ENCODE measurements at regions not wholly inside any gene's neighbourhood (a gene's known extent, or its start where the extent isn't known, plus 50 kb on each side); places are given as distances from the start of the nearest gene placed in this dataset.
"Not testable (repeated sequence)": the region's sequence is repeated elsewhere in the genome, so short reads cannot be mapped to it uniquely, and the experiment has no call there.

DNA sequence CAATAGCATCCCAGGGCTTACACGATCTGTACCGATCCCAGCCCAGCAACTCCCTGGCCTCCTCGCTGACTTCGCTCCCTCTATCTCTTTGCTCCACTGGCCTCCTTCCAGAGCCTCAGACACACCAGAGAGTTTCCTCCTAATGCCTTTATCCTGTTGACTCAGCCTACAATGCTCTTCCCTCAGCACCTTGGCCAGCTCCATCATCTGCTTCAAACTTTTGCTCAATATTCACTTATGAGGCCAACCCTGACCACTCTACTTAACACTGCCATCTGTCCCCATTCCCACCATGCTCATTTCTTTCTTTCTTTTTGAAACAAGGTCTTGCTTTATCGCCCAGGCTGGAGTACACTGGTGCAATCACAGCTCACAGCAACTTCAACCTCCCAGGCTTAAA, 180.9 kb downstream of the CEP170 start:
- not testable (repeated sequence) for DNase-seq (ENCODE audit: low spot score)

- not testable (repeated sequence) for DNase-seq (ENCODE audit: low spot score)
Measured at GRCh38 chr1:243067056-243067455, 188.0 kb downstream of the CEP170 start.

DNA sequence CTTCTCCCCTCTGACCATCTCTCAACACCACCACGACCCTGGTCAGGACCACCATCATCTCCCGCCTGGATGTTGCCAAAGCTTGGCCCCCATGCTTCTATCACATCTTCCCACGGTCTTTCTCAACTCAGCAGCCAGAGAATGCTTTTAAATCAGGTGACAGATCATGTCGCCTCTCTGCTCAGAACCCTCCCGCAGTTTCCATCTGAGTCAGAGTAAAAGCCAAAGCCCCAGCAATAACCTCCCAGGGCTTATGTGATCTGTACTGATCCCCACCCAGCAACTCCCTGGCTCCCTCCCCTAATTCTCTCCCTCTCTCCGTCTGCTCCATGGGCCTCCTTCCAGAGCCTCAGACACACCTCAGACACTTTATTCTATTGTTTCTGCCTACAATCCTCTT, 193.1 kb downstream of the CEP170 start:
- not testable (repeated sequence) for DNase-seq (ENCODE audit: low spot score)

DNA sequence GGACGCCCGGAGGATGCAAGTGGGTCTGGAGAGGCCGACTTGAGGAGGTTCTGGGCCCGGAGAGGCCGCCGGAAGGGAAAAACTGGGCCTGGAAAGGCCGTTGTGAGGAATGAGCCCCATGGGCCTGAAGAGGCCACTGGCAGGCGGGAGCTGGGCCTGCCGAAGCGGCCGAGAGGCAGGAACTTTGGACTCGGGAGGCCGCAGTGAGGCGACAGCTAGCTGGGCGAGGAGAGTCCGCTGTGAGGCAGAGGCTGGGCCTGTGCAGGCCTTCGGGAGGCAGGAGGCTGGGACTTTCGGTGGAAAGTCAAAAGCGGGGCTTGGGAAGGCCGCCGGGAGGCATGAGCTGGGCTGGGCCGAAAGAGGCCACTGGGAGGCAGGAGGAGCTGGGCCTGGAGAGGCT, 199.6 kb downstream of the CEP170 start:
- DNase-seq (ENCODE audit: low spot score): not testable (repeated sequence)

DNA sequence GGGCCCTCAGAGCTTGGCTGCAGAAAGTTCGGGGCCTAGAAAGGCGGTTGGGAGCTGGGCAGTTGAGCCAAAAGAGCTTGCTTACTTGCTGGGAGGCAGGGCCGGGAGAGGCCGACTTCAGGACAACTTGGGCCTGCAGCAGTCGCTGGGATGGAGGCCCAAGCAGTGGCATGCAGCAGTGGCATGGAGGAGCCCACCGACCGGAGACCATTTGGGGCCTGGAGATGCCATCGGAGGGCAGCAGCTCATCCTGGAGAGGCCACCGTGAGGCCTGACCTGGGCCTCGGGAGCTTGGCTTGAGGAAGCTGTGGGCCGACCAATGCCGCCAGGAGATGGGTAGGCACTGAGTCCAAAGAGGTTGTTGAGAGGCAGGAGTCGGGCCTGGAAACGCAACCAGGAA, 200.0 kb downstream of the CEP170 start:
- not testable (repeated sequence) for DNase-seq (ENCODE audit: low spot score)

DNA sequence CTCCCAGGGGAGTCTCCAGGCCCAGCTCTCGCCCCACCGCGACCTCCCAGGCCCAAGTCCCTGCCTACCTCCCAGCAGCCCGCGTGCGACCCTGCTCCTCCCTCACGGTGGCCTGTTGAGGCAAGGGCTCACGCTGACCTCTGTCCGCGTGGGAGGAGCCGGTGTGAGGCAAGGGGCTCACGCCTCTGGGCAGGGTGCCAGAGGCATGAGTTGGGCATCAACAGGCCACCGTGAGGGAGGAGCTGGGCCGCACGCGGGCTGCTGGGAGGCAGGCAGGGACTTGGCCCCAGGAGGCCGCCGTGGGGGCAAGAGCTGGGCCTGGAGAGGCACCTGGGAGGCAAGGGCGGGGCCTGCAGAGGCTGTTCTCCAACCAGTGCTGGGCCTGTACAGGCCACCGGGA, 200.4 kb downstream of the CEP170 start:
- DNase-seq (ENCODE audit: low spot score): not testable (repeated sequence)

DNA sequence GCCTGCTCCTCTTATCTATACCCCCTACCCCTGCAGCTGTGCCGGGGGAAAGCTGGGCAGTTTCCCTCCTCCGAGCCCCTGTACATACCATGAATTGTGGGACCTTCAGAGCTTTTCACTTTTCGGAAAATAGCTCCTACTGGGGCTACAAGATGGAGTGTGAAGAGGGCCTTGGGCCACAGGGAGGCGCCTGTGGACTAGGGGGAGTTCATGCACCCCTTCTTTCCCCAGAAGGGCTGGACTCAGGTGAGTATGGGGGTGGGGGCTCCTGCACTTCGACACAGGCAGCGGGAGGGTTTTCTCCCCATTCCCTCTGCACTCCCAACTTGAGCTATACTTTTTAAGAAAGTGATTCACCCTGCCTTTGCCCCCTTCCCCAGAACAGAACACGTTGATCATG, 202.0 kb downstream of the CEP170 start:
- not testable (repeated sequence) for DNase-seq (ENCODE audit: low spot score)

GRCh38 chr1:243050613-243051012, 204.5 kb downstream of the CEP170 start:
- not testable (repeated sequence) for DNase-seq (ENCODE audit: low spot score)

GRCh38 chr1:243049716-243050115, 205.4 kb downstream of the CEP170 start:
- DNase-seq (ENCODE audit: low spot score): not testable (repeated sequence)

DNA sequence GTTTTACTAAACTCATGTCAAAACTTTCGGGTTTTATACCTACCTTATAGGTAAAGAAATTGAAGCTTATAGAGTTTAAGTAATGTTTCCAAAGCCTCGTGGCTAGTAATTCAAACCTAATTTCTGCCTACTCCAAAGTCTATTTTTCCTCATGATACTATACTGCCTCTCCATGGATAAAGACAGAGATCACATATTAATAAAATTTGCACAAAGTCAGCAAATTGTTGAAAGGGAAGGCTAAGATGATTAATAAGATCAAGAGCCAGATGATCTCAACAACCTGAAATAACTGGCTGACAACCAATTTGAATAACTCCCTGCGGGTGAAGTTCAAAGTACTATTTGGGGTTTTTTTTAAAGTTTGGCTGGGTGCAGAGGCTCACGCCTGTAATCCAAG, 233.7 kb downstream of the CEP170 start:
- DNase-seq (ENCODE audit: low spot score): not testable (repeated sequence)

- DNase-seq (ENCODE audit: low spot score): peak; percentile 14
Measured at GRCh38 chr1:243019030-243019635, 235.9 kb downstream of the CEP170 start.

DNA sequence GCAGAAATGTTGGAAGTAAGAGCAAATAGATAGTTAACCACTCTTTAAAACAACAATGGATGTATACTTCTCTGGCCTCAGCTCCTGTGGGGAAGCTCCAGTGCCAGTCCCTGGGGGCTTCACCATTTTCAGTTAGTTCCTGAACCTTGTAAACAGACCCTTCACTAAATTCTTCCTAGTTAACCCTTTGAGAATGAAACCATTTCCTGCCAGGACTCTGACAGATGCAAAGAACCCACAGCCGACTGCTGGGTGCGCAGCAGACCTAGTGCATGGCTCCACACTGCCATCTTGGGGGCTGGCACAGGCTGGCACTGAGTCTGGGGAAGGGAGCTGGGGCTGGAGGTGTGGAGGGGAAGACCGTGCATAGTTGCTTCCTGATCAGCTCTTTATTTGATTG, 244.4 kb downstream of the CEP170 start:
- DNase-seq (ENCODE audit: low spot score): not testable (repeated sequence)

- not testable (repeated sequence) for DNase-seq (ENCODE audit: low spot score)
Measured at GRCh38 chr1:243001003-243001402, 254.1 kb downstream of the CEP170 start.

GRCh38 chr1:242992776-242993175, 262.3 kb downstream of the CEP170 start:
- DNase-seq (ENCODE audit: low spot score): not testable (repeated sequence)

DNA sequence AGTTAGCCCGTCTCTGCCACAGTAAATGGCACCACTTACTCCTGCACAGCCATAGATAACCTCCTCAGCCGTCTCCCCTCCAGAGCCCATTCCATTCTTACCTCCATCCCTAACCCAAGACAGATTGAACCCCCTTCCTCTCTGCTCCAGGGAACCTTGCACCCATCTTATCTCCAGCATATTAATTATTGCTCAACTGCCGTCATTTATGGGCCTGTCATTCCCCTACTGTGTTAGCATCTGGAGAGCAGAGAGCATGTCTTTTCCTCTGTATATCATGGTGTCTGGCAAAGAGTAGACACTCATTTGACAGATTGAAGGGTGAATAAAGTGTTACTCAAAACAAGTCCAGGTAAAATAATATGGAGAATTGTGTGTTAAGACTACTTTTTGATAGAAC, 270.0 kb downstream of the CEP170 start:
- DNase-seq (ENCODE audit: low spot score): not testable (repeated sequence)

DNA sequence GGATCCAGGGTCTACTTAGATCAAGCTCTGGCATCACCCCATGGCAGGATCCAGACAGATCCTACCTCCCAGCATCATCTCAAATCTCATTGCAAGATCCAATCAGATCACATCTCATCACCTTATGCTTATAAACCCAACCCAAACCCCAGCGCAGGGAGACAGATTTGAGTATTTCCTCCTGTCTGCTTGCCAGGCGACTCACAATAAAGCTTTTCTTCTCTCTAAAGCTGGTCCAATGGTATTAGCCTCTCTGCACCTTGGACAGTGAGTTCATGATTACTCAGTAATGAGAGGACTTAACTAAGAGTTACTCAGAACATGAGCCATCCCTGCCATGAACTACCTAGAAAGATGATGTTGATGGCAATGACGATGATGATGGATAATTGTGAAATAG, 281.7 kb downstream of the CEP170 start:
- DNase-seq (ENCODE audit: low spot score): not testable (repeated sequence)

- DNase-seq (ENCODE audit: low spot score): no peak
Measured at GRCh38 chr1:242966892-242967291, 288.2 kb downstream of the CEP170 start.

DNA sequence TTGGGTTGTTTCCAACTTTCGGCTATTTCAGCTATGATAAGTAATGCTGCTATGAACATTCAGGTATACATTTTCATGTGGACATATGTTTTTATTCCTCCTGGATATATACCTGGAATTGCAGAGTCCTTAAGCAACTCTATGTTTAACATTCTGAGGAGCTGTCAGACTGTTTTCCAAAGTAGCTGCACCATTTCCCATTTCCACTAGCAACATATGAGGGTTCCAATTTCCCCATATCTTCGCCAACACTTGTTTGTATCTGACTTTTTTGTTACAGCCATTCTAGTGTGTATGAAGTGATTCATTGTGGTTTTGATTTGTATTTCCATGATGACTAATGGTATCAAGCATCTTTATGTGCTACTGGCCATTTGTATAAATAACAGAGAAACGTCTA, 295.7 kb downstream of the CEP170 start:
- DNase-seq (ENCODE audit: low spot score): not testable (repeated sequence)

GRCh38 chr1:242954945-242955344, 300.1 kb downstream of the CEP170 start:
- DNase-seq (ENCODE audit: low spot score): not testable (repeated sequence)

- DNase-seq (ENCODE audit: low spot score): no peak
Measured at GRCh38 chr1:242946206-242946605, 308.9 kb downstream of the CEP170 start.

- not testable (repeated sequence) for DNase-seq (ENCODE audit: low spot score)
Measured at GRCh38 chr1:242936725-242937124, 318.4 kb downstream of the CEP170 start.

GRCh38 chr1:242924717-242925116, 330.4 kb downstream of the CEP170 start:
- DNase-seq (ENCODE audit: low spot score): not testable (repeated sequence)

DNA sequence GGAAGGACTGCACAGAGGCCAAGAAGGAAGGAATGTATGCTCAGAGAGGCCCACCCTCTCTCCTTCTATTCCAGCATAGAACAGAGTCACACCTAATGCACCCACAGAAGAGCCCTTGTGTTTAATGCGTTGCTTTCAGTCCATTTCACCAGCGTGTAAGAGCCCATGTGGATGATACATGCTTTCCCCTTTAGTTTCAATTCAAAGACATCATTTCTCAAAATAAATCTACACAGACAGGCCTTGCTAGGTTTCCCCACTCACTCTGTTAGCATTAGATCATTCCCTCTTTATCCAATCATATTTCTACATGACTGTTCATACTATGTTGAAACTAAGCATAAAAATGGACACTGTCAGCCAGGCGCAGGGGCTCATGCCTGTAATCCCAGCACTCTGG, 331.5 kb downstream of the CEP170 start:
- DNase-seq (ENCODE audit: low spot score): not testable (repeated sequence)

DNA sequence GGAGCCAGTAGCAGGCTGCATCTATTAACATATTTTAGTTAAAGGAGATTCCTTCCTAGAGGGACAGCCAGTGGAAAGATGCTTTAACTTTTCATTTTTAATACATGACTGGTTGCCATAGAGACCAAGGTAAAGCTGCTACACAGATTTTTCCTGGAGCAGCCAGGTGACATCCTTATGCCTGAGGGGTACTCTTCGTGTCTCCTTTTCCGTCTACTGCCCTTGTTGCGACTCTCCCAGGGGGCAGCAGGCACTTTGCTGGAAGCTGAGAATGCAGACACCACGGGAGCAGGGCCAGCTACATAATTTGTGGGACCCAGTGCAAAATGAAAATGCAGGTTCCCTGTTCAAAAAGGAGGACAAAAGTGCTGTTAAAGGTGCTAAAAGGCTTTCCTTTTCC, 340.4 kb downstream of the CEP170 start:
- not testable (repeated sequence) for DNase-seq (ENCODE audit: low spot score)

Measured in CD4-positive, alpha-beta T cell treated with Interleukin-2 at 100 ng/mL for 4 hours (primary cell).